HCT116 (cell line): ENCODE measurements at regions not wholly inside any gene's neighbourhood (a gene's known extent, or its start where the extent isn't known, plus 50 kb on each side); places are given as distances from the start of the nearest gene placed in this dataset.

Experiments
- ATAC-seq: fragments of 200-7000 bp; cut with Tn5 transposase; 2 replicates; pipeline ENCODE4 v1.9.1; 2020; ENCODE audit warnings: mild to moderate bottlenecking, moderate library complexity
- BruUV-seq: library from RNA; stranded (reverse); fragments of 400-500 nt; replicated peaks from 2 replicates; lab custom pipeline; 2021; lab: Mats Ljungman, UMichigan
- CTCF ChIA-PET: fragments of 300-600 bp; sonication (Branson Sonifier 250); formaldehyde crosslinking; loops from one replicate; lab custom pipeline; 2021; ENCODE audit warnings: antibody characterized with exemption; lab: Charles Lee
- POLR2A ChIA-PET: fragments of 300-600, 350-600 bp; sonication (Branson Sonifier 250); formaldehyde crosslinking; loops from one replicate; lab custom pipeline; 2021; ENCODE audit warnings: antibody characterized with exemption; lab: Charles Lee
- RAD21 ChIA-PET, 2 experiments: fragments of 300-600 bp; sonication (Branson Sonifier 250); formaldehyde crosslinking; loops; one replicate each; lab custom pipeline; 2023; ENCODE audit warnings: low total read pairs in 2 of 2; ENCODE audit not compliant: uncharacterized antibody in 2 of 2, unreplicated experiment in 2 of 2, low non-redundant PET in 1 of 2; lab: Charles Lee
- DNase-seq: peaks from one replicate; pipeline ENCODE4 v3.0.0-alpha.2; 2010; ENCODE audit warnings: low read depth, low spot score
- H2AFZ ChIP-seq: fragments of 200-600 bp; shearing (Covaris generic), sonication (generic); 2 replicates; pipeline ENCODE4 v1.6.1; 2017; ENCODE audit warnings: low read depth, mixed run types, mixed read lengths, antibody characterized with exemption, low read length; ENCODE audit not compliant: poor library complexity, severe bottlenecking
- H3K27ac ChIP-seq: 2 replicates; pipeline ENCODE4 v1.5.1; 2012; ENCODE audit warnings: low read depth, low read length
- H3K27me3 ChIP-seq: fragments of 200-600 bp; sonication (generic); 2 replicates; pipeline ENCODE4 v1.6.1; 2016; ENCODE audit warnings: mixed run types, low read length, mixed read lengths; ENCODE audit not compliant: insufficient read depth
- H3K36me3 ChIP-seq, 2 experiments: fragments of 200-500 bp in 1 of 2; fragments of 200-600 bp in 1 of 2; sonication (Bioruptor generic) in 1 of 2; sonication (generic) in 1 of 2; 2 replicates each; pipeline versions ENCODE4 v1.5.1 to v1.6.1; 2014 to 2016; ENCODE audit warnings: low read length in 2 of 2, inconsistent platforms in 1 of 2, mixed read lengths in 1 of 2, mixed run types in 1 of 2; ENCODE audit not compliant: insufficient read depth in 2 of 2, control insufficient read depth in 1 of 2
- H3K4me1 ChIP-seq, 2 experiments: fragments of 200-600 bp in 1 of 2; sonication (generic) in 1 of 2; 2 replicates each; pipeline versions ENCODE4 v1.5.1 to v1.6.1; 2012 to 2017; ENCODE audit warnings: low read length in 2 of 2, inconsistent platforms in 1 of 2, mild to moderate bottlenecking in 1 of 2, mixed read lengths in 1 of 2, mixed run types in 1 of 2, moderate library complexity in 1 of 2; ENCODE audit not compliant: insufficient read depth in 2 of 2, control insufficient read depth in 1 of 2
- H3K4me2 ChIP-seq: fragments of 200-600 bp; sonication (generic); 2 replicates; pipeline ENCODE4 v1.6.1; 2017; ENCODE audit warnings: mixed run types, low read length, mixed read lengths
- H3K4me3 ChIP-seq, 2 experiments: fragments of 200-600 bp in 1 of 2; sonication (generic) in 1 of 2; replicated peaks in 1 of 2; 2 replicates each; pipeline ENCODE4 v1.5.1; 2011 to 2016; ENCODE audit warnings: low read length in 2 of 2, control low read depth in 1 of 2, low read depth in 1 of 2, mild to moderate bottlenecking in 1 of 2, mixed read lengths in 1 of 2, mixed run types in 1 of 2
- H3K79me2 ChIP-seq: fragments of 200-600 bp; sonication (generic); 2 replicates; pipeline ENCODE4 v1.6.1; 2017; ENCODE audit warnings: mild to moderate bottlenecking, mixed run types, low read length, moderate library complexity, mixed read lengths; ENCODE audit not compliant: insufficient read depth
- H3K9ac ChIP-seq: fragments of 200-600 bp; sonication (generic); 2 replicates; pipeline ENCODE4 v1.6.1; 2016; ENCODE audit warnings: low read length, mixed read lengths
- H3K9me2 ChIP-seq: fragments of 200-600 bp; sonication (generic), shearing (Covaris generic); 2 replicates; pipeline ENCODE4 v1.6.1; 2017; ENCODE audit warnings: mixed run types, mild to moderate bottlenecking, moderate library complexity; ENCODE audit not compliant: insufficient read depth
- H3K9me3 ChIP-seq, 2 experiments: fragments of 200-500 bp in 1 of 2; fragments of 200-600 bp in 1 of 2; sonication (Bioruptor generic) in 1 of 2; sonication (generic) in 1 of 2; 2 replicates each; pipeline ENCODE4 v1.6.1; 2014 to 2017; ENCODE audit warnings: low read length in 2 of 2, mixed read lengths in 2 of 2, inconsistent platforms in 1 of 2, low read depth in 1 of 2, mild to moderate bottlenecking in 1 of 2, mixed run types in 1 of 2, moderate library complexity in 1 of 2; ENCODE audit not compliant: control insufficient read depth in 1 of 2, insufficient read depth in 1 of 2
- H4K20me1 ChIP-seq: fragments of 200-600 bp; sonication (generic), shearing (Covaris generic); 2 replicates; pipeline ENCODE4 v1.6.1; 2017; ENCODE audit warnings: mixed run types, mild to moderate bottlenecking, moderate library complexity; ENCODE audit not compliant: insufficient read depth
- CBX3 ChIP-seq: IDR thresholded peaks from 2 replicates; pipeline ENCODE4 v1.6.1; 2012; ENCODE audit warnings: low read depth
- CEBPB ChIP-seq: IDR thresholded peaks from 2 replicates; pipeline ENCODE4 v1.6.1; 2012; ENCODE audit warnings: low read depth
- ELF1 ChIP-seq: IDR thresholded peaks from 2 replicates; pipeline ENCODE4 v1.6.1; 2012; ENCODE audit warnings: low read depth, borderline replicate concordance
- EZH2phosphoT487 ChIP-seq: fragments of 200-600 bp; IDR thresholded peaks from 2 replicates; pipeline ENCODE4 v1.6.1; 2018; ENCODE audit warnings: antibody characterized with exemption, borderline replicate concordance
- FOSL1 ChIP-seq: IDR thresholded peaks from 2 replicates; pipeline ENCODE4 v1.6.1; 2012; ENCODE audit warnings: low read depth
- JUND ChIP-seq: IDR thresholded peaks from 2 replicates; pipeline ENCODE4 v1.6.1; 2012
- MAX ChIP-seq: IDR thresholded peaks from 2 replicates; pipeline ENCODE4 v1.6.1; 2012
- POLR2A ChIP-seq: IDR thresholded peaks from 2 replicates; pipeline ENCODE4 v1.7.0; 2011; ENCODE audit warnings: borderline replicate concordance; ENCODE audit not compliant: insufficient read depth, insufficient read length; ENCODE audit errors: extremely low read depth
- POLR2AphosphoS5 ChIP-seq: IDR thresholded peaks from 2 replicates; pipeline ENCODE4 v1.6.1; 2011; ENCODE audit warnings: mild to moderate bottlenecking, low read depth, low read length, moderate library complexity
- RAD21 ChIP-seq: IDR thresholded peaks from 2 replicates; pipeline ENCODE4 v1.6.1; 2012; ENCODE audit warnings: low read depth, mild to moderate bottlenecking
- REST ChIP-seq: IDR thresholded peaks from 2 replicates; pipeline ENCODE4 v1.6.1; 2012; ENCODE audit warnings: low read depth
- SIN3A ChIP-seq: IDR thresholded peaks from 2 replicates; pipeline ENCODE4 v1.6.1; 2012; ENCODE audit warnings: low read depth
- SP1 ChIP-seq: IDR thresholded peaks from 2 replicates; pipeline ENCODE4 v1.6.1; 2012; ENCODE audit warnings: low read depth
- SRF ChIP-seq: IDR thresholded peaks from 2 replicates; pipeline ENCODE4 v1.6.1; 2012; ENCODE audit warnings: low read depth
- TCF7L2 ChIP-seq: IDR thresholded peaks from 2 replicates; pipeline ENCODE4 v1.7.0; 2011; ENCODE audit warnings: borderline replicate concordance, inconsistent platforms; ENCODE audit not compliant: insufficient read depth, insufficient read length; ENCODE audit errors: extremely low read depth
- YY1 ChIP-seq: IDR thresholded peaks from 2 replicates; pipeline ENCODE4 v1.6.1; 2011; ENCODE audit warnings: low read length, low read depth, moderate library complexity, mild to moderate bottlenecking; ENCODE audit not compliant: insufficient replicate concordance; ENCODE audit errors: extremely low read depth
- ZFX ChIP-seq: fragments of 450-650 bp; IDR thresholded peaks from 2 replicates; pipeline ENCODE4 v1.6.1; 2017
- ZNF274 ChIP-seq: fragments of 200-500 bp; sonication (Bioruptor generic); IDR thresholded peaks from 2 replicates; pipeline ENCODE4 v1.6.1; 2014; ENCODE audit warnings: mild to moderate bottlenecking, low read depth, low read length, inconsistent platforms
- intact Hi-C: fragments of 100-400 bp; cut with micrococcal nuclease; formaldehyde crosslinking; loops from 2 replicates; pipeline ENCODE4 v1.10.0; 2022
- TF ChIP-seq, protein P1 (sequence below): IDR thresholded peaks from 2 replicates; pipeline ENCODE4 v1.6.1; 2011; ENCODE audit warnings: mild to moderate bottlenecking, low read length, moderate library complexity; ENCODE audit not compliant: insufficient replicate concordance; ENCODE audit errors: extremely low read depth
- TF ChIP-seq, protein P2 (sequence below): IDR thresholded peaks from 2 replicates; pipeline ENCODE4 v1.6.1; 2012

- ChIA-PET POLR2A (no interaction called here), RAD21 (no interaction called here), CTCF (no interaction called here)
- no peak overlapping the region for H3K4me2 ChIP-seq
- intact Hi-C loops = no loop called here
- BruUV-seq = no TSS peak
- no peak overlapping the region for H3K9ac ChIP-seq
- no peaks in the 10 kb centered on the region for H3K27me3 ChIP-seq
- no peak overlapping the region for H2AFZ ChIP-seq
- H3K36me3 ChIP-seq = no peaks in the 10 kb centered on the region
- peaks cover 0 to 4% of the 10 kb centered on the region in 2 experiments; a peak in 2 of 4 replicates for H3K9me3 ChIP-seq
- H4K20me1 ChIP-seq = no peaks in the 10 kb centered on the region
- H3K4me3 ChIP-seq = no peak overlapping the region
- DNase-seq (no peak), ATAC-seq (no peak)
- H3K4me1 ChIP-seq = no peaks in the 10 kb centered on the region
- TF ChIP-seq POLR2A (no peak), ZNF274 (no peak), CEBPB (no peak), SP1 (no peak), TCF7L2 (no peak), MAX (no peak), EZH2phosphoT487 (no peak), SIN3A (no peak), POLR2AphosphoS5 (no peak), CBX3 (no peak), ELF1 (no peak), YY1 (no peak), RAD21 (no peak), FOSL1 (no peak), JUND (no peak), REST (no peak), ZFX (no peak), SRF (no peak)
- TF ChIP-seq, protein P1, sequence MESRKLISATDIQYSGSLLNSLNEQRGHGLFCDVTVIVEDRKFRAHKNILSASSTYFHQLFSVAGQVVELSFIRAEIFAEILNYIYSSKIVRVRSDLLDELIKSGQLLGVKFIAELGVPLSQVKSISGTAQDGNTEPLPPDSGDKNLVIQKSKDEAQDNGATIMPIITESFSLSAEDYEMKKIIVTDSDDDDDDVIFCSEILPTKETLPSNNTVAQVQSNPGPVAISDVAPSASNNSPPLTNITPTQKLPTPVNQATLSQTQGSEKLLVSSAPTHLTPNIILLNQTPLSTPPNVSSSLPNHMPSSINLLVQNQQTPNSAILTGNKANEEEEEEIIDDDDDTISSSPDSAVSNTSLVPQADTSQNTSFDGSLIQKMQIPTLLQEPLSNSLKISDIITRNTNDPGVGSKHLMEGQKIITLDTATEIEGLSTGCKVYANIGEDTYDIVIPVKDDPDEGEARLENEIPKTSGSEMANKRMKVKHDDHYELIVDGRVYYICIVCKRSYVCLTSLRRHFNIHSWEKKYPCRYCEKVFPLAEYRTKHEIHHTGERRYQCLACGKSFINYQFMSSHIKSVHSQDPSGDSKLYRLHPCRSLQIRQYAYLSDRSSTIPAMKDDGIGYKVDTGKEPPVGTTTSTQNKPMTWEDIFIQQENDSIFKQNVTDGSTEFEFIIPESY = no peak
- TF ChIP-seq, protein P2, sequence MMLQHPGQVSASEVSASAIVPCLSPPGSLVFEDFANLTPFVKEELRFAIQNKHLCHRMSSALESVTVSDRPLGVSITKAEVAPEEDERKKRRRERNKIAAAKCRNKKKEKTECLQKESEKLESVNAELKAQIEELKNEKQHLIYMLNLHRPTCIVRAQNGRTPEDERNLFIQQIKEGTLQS = no peak
- no peaks in the 10 kb centered on the region for H3K9me2 ChIP-seq
- H3K79me2 ChIP-seq = no peaks in the 10 kb centered on the region
- no peak overlapping the region for H3K27ac ChIP-seq
Measured at GRCh38 chr11:115682101-115682500, 177.9 kb upstream of the CADM1 start.
